Right renal cortex interstitium (tissue), 3 donors: ENCODE measurements at regions not wholly inside any gene's neighbourhood (a gene's known extent, or its start where the extent isn't known, plus 50 kb on each side); places are given as distances from the start of the nearest gene placed in this dataset.
"Not testable (repeated sequence)": the region's sequence is repeated elsewhere in the genome, so short reads cannot be mapped to it uniquely, and the experiment has no call there.

ENCODE experiments used
- DNase-seq, 3 donors: peaks; one replicate each; pipeline ENCODE4 v3.0.0-alpha.2; 2013; ENCODE audit warnings: low read depth in 3 of 3, low spot score in 2 of 3

GRCh38 chr5:126117044-126117443 lies 306.2 kb upstream of the GRAMD2B start:
- no peak for DNase-seq

- DNase-seq: no peak
Measured at GRCh38 chr5:126119887-126120442, 303.2 kb upstream of the GRAMD2B start.

DNA sequence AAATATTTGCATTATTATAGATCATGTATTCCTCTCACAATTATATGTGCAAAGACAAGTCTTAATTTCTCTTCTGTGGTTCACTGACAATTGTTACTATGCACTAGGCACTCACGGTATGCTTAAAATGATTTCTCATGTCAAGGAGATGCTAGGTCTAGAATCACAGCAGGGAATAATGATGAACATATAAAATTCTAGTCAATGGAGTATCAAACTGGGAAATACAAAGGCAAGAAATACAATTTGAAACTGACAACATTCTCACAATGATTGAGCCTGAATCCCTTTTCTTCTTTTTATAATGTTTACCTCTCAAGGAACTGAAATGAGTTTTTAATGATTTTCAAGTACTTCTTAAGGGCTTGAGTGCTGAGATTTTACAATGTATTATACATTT lies 302.3 kb upstream of the GRAMD2B start:
- no peak for DNase-seq

DNA sequence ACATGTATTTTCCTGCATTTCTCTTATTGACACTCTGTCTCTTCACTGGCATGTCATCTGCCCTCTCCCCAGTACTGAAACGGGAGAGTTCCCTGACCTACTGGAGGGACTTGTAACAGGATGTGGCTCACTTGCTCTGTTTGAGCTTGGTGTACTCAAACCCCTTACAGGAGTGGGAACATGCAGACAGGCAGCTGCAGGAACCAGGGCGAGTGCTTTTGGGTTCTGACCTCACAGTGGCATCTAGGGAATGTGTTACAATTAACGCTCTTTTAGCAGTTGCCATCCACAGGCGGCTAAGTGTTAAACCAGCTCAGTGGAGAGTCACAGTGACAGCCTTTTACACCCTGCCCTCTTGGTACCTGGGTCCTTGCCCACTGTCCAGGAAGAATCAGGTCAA lies 300.3 kb upstream of the GRAMD2B start:
- DNase-seq: no peak

- DNase-seq: no peak
Measured at GRCh38 chr5:126124706-126125345, 298.4 kb upstream of the GRAMD2B start.

- DNase-seq: no peak
Measured at GRCh38 chr5:126125407-126125806, 297.8 kb upstream of the GRAMD2B start.

DNA sequence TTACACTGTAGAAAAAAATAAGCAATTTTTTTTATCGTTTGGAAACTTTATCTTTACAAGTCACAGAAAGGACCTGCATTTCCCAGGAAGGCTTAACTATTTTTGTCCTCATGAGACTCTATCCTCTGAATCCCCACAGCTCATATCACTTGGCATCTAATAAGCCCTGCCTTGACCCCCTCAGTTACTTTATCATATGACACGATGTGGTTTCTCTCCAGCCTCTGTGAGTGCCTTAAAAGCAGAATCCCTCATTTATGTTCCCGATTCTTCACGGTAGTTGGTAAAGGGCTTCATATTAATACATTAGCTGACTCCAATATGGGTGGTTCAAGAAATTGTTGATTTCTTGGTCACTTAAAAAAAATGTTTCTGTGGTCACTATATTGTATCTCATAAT lies 296.6 kb upstream of the GRAMD2B start:
- DNase-seq: no peak

DNA sequence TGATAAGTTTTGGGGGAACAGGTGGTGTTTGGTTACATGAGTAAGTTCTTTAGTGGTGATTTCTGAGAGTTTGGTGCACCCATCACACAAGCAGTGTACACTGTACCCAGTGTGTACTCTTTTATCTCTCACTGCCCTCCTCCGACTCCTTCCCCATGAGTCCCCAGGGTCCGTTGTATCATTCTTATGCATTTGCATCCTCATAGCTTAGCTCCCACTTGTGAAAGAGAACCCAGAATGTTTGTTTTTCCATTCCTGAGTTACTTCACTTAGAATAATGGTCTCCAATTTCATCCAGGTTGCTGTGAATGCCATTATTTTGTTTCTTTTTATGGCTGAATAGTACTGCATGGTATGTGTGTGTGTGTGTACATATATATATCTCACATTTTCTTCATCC lies 295.8 kb upstream of the GRAMD2B start:
- DNase-seq: not testable (repeated sequence)

DNA sequence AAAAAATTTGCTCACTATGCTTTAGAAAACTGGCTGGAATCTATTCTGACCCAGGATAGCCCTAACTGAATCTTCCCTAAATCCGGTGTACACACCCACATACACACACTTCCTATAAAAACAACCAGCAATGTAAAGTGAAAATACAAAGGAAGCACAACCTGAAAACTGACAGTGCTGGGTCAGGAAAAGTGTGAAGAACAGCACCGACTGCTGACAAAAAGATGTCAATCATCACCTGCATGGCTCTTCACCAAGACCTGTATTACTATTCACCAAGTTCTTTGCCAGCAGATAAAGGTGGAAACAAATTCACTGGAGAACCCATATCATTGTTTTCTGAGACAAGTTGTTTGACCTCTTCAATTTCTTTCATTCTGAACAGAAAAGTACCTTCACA lies 293.8 kb upstream of the GRAMD2B start:
- DNase-seq: no peak

GRCh38 chr5:126133424-126133823 lies 289.8 kb upstream of the GRAMD2B start:
- no peak for DNase-seq

- peak in 2 of 3 donors; percentile 31 to 36 for DNase-seq
Measured at GRCh38 chr5:126137891-126138280, 285.3 kb upstream of the GRAMD2B start.

DNA sequence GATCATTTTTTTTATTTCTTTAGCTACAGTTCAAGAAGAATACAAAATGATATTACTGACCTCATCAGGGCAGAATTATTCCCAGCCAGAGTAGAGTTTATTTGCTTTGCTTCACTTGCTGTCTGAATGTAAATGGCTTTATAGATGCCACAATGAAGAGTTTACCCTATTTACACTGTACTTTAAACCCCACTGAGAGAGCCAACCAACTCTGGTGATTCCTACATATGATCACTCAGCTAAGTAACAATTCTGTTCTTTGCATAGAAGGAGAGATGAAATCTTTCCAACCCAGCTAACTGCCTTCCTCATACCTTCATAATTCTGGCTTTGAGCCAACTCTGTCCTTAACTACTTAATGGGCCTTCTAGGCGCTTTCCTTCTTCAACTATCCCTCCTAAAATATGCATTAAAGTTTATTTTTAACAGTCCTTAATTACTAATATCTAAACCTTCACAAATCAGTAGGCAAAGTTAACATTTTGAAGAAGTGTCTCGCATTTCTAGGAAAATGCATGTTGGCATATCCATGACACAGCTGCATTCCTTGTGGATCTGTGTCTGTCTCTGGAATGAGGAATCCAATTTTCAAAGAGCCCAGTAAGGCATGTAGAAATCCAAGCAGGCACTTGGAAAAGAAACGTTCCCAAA lies 284.8 kb upstream of the GRAMD2B start:
- DNase-seq: peak in 2 of 3 donors; percentile 41 to 53

DNA sequence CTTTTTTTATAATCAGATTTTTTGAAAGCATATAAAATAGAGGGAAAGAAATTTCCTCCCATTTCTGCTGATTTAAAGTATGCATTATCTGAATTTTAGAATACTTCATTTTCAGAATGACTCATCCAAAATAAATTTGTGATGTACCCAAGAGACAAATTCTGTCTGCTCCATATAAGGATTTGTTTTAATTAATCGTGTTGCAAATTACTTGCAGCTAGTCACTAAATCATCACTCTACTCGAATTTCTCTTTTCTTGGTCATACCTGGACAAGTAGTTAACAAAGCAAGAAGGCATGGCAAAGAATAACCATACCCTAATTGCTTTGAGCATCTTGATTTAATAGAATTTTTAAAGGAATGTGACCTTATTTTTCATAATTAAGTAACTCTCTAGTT lies 284.1 kb upstream of the GRAMD2B start:
- DNase-seq: no peak

DNA sequence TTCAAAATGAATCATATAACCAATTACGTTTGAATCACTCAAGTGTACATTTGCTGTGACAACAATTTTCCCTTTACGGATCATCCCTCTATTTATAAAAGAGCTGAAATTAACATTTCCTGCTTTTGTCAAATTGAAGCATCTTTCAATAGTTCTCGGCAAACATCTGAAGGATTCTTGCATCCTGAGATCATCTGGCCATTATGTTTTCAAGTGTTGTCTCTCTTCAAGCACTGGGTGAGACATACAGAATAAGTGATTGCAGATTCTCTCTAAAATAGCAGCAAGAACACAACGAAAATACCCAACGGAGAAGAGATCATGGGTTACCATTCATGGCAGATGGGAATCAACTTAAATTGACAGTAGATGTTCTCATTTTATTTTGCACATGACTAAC lies 283.4 kb upstream of the GRAMD2B start:
- DNase-seq: no peak

- no peak for DNase-seq
Measured at GRCh38 chr5:126143622-126144021, 279.6 kb upstream of the GRAMD2B start.

GRCh38 chr5:126150319-126150718 lies 272.9 kb upstream of the GRAMD2B start:
- DNase-seq: not testable (repeated sequence)

GRCh38 chr5:126155298-126155697 lies 267.9 kb upstream of the GRAMD2B start:
- not testable (repeated sequence) for DNase-seq

GRCh38 chr5:126166368-126166767 lies 256.8 kb upstream of the GRAMD2B start:
- no peak for DNase-seq

GRCh38 chr5:126168785-126169184 lies 254.4 kb upstream of the GRAMD2B start:
- DNase-seq: no peak

DNA sequence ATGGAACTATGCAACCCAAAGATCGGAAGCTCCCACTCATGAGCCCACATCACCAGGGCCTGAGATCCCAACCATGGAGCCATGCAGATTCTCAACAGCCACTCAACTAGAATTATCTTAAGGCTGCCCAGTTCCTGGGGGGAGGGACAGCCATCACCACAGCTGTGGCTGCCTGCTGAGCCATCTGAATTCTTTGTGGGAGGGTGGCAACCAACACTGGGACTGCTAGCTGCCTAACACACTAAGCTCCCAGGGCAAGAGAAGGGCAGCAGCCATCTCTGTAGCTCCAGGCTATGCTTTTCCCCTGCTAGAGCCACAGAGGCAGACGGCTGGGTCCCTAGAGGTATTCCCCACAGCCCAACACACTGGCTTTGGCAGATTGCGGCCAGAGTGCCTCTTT lies 251.3 kb upstream of the GRAMD2B start:
- DNase-seq: no peak

DNA sequence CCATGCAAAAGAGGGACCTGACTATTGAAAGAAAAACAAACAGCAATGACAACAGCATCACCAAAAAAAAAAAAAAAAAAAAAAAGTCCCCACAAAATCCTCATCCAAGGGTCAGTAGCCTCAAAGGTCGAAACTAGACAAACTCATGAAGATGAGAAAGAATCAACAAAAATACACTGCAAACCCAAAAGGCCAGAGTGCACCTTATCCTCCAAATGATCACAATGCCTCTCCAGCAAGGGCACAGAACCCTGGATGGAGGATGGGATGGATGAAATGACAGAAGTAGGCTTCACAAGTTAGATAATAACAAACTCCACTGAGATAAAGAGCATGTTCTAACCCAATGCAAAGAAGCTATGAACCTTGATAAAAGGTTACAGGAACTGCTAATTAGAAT lies 250.4 kb upstream of the GRAMD2B start:
- no peak for DNase-seq

- no peak for DNase-seq
Measured at GRCh38 chr5:126178521-126178920, 244.7 kb upstream of the GRAMD2B start.
